22Rv1 (cell line): ENCODE measurements at regions not wholly inside any gene's neighbourhood (a gene's known extent, or its start where the extent isn't known, plus 50 kb on each side); places are given as distances from the start of the nearest gene placed in this dataset.

ENCODE experiments used
- CTCF ChIP-seq: fragments of 450-650 bp; IDR thresholded peaks from 2 replicates; pipeline ENCODE4 v1.5.1; 2017; ENCODE audit warnings: mild to moderate bottlenecking
- ZFX ChIP-seq: fragments of 450-650 bp; IDR thresholded peaks from 2 replicates; pipeline ENCODE4 v1.6.1; 2017; ENCODE audit warnings: antibody characterized with exemption, borderline replicate concordance

DNA sequence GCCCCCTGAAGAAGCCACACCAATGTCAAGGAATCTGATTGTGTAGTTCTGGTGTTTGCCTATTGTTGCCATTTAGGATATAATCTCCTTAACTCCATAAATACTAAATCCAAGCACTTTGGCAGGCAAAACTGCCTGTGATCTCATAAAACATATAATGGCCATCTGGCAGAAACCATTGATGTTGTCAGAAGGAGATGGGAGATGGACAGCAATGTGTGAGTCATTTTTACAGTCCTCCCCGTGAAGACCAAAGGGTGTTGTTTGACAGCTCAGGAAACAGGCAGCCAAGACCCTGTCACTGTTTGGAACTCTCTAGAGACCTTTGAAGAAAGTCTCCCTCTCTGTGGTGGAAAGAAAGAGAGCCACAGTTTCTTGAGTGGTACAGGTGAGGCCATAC lies 454.1 kb downstream of the HS3ST3B1 start:
- no peak for TF ChIP-seq CTCF
- TF ChIP-seq ZFX = no peak
